Naive B cell (primary cell): ENCODE measurements at regions not wholly inside any gene's neighbourhood (a gene's known extent, or its start where the extent isn't known, plus 50 kb on each side); places are given as distances from the start of the nearest gene placed in this dataset.
A peak's percentile ranks its signal among the peaks of the same experiment; 100 is the strongest.

Source experiments
- ATAC-seq, 2 donors: fragments of 150-1000 bp; cut with Tn5 transposase; 2 replicates each; pipeline ENCODE4 v1.10.0; 2021; ENCODE audit warnings: low read depth in 2 of 2, mild to moderate bottlenecking in 2 of 2, moderate library complexity in 2 of 2
- DNase-seq: peaks from one replicate; pipeline ENCODE4 v3.0.0; 2022
- H3K27ac Mint-ChIP-seq, 6 donors: one replicate each; pipeline ENCODE4 v1.8.0; 2020 to 2022; ENCODE audit warnings: mild to moderate bottlenecking in 6 of 6, mixed read lengths in 6 of 6, moderate library complexity in 5 of 6, inconsistent platforms in 2 of 6
- H3K27me3 Mint-ChIP-seq, 3 donors: one replicate each; pipeline ENCODE4 v1.8.0; 2021 to 2022; ENCODE audit warnings: mixed read lengths in 3 of 3, mild to moderate bottlenecking in 1 of 3
- H3K36me3 Mint-ChIP-seq, 2 donors: one replicate each; pipeline ENCODE4 v1.8.0; 2020 to 2022; ENCODE audit warnings: mixed read lengths in 2 of 2, inconsistent platforms in 1 of 2, mild to moderate bottlenecking in 1 of 2
- H3K4me1 Mint-ChIP-seq, 3 donors: one replicate each; pipeline ENCODE4 v1.8.0; 2020 to 2022; ENCODE audit warnings: mixed read lengths in 3 of 3, inconsistent platforms in 1 of 3, mild to moderate bottlenecking in 1 of 3, moderate library complexity in 1 of 3
- H3K4me3 Mint-ChIP-seq, 8 donors: one replicate each; pipeline ENCODE4 v1.8.0; 2020 to 2022; ENCODE audit warnings: mild to moderate bottlenecking in 8 of 8, mixed read lengths in 8 of 8, moderate library complexity in 8 of 8, inconsistent platforms in 2 of 8
- H3K9me3 Mint-ChIP-seq, 7 donors: one replicate each; pipeline ENCODE4 v1.8.0; 2020 to 2022; ENCODE audit warnings: mixed read lengths in 7 of 7, mild to moderate bottlenecking in 5 of 7, inconsistent platforms in 2 of 7, moderate library complexity in 1 of 7

GRCh38 chr16:11422381-11423314, 77.4 kb downstream of the RMI2 start:
- H3K27ac Mint-ChIP-seq: peak overlapping the region in 1 of 6 donors; percentile 51
- no peaks in the 10 kb centered on the region for H3K27me3 Mint-ChIP-seq
- peaks cover 0 to 4% (median 0%) of the 10 kb centered on the region in 7 donors for H3K9me3 Mint-ChIP-seq
- no peaks in the 10 kb centered on the region for H3K36me3 Mint-ChIP-seq
- DNase-seq: no peak
- H3K4me1 Mint-ChIP-seq: peaks cover 4 to 13% (median 12%) of the 10 kb centered on the region in 3 donors
- ATAC-seq: no peak
- H3K4me3 Mint-ChIP-seq: peak overlapping the region in 1 of 8 donors; percentile 73

DNA sequence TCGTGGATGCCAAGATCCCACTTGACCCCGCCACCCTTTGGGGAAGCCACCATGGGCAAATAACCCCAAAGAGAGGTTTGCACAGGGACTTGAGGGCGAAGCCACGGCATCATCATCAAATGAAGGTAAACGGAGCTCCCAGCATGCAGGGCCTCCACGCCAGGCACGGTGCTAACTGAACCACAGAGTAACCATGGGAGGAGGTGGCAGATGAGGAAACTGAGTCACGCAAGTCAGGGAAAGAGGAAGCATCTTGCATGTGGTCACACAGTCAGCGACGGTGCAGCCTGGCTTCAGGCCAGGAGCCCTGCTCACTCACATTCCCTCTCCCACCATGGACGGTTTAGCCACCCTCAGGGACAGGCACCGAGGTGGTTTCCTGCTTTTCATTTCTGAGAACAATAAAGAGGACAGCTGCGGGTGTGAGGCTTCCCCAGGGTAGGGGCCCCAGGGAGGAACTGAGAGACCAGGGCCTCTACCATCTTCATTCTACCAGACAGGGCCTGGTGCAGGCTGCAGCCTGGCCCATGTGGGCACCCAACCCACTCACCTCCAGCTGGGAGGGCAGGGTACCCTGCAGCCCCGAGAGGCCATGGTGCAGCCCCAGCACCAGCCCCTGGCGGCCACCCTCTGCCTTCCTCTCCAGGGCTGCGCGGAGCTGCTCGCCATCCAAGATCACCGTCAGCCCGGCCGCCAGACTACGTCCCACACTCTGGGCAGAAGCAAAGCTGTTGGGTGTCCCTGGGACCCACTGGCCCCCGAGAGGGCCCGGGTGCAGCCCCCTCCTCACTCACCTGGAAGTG, 78.3 kb downstream of the RMI2 start:
- no peaks in the 10 kb centered on the region for H3K27me3 Mint-ChIP-seq
- ATAC-seq: peak in 1 of 2 donors; percentile 39
- peak overlapping the region in 2 of 8 donors; percentile 39 to 73 for H3K4me3 Mint-ChIP-seq
- H3K4me1 Mint-ChIP-seq: peaks cover 4 to 13% (median 12%) of the 10 kb centered on the region in 3 donors
- H3K36me3 Mint-ChIP-seq: no peaks in the 10 kb centered on the region
- peak overlapping the region in 2 of 6 donors; percentile 51 to 64 for H3K27ac Mint-ChIP-seq
- no peak for DNase-seq
- H3K9me3 Mint-ChIP-seq: peaks cover 0 to 4% (median 0%) of the 10 kb centered on the region in 7 donors

- H3K27me3 Mint-ChIP-seq: no peaks in the 10 kb centered on the region
- H3K4me1 Mint-ChIP-seq: peaks cover 4 to 13% (median 12%) of the 10 kb centered on the region in 3 donors
- no peaks in the 10 kb centered on the region for H3K36me3 Mint-ChIP-seq
- H3K27ac Mint-ChIP-seq: no peak overlapping the region
- peaks cover 0 to 4% (median 0%) of the 10 kb centered on the region in 7 donors for H3K9me3 Mint-ChIP-seq
- DNase-seq (no peak), ATAC-seq (no peak)
- H3K4me3 Mint-ChIP-seq: no peak overlapping the region
Observed at GRCh38 chr16:11424118-11424460, 78.8 kb downstream of the RMI2 start.

DNA sequence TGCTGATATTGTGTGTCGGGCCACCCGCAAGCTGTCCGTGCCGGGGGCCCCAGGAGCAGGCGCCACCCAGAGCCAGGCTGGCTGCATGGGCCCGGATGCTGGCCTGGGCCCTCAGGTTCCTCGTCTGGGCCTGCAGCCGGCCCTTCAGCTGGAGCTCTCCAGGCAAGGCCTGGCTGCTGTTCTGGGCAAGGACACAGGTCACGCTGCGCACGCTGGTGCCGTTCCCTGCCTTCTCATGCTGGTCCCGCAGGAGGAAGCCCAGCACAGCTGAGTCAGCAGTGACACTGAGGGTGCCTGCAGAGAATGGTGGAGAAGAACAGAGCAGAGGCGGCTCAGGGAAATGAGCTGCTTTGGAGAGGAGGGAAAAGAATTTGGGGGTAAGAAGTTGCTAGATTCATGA, 79.9 kb downstream of the RMI2 start:
- DNase-seq (no peak), ATAC-seq (no peak)
- no peaks in the 10 kb centered on the region for H3K36me3 Mint-ChIP-seq
- peaks cover 4 to 13% (median 12%) of the 10 kb centered on the region in 3 donors for H3K4me1 Mint-ChIP-seq
- H3K27me3 Mint-ChIP-seq: no peaks in the 10 kb centered on the region
- H3K9me3 Mint-ChIP-seq: peaks cover 0 to 4% (median 0%) of the 10 kb centered on the region in 7 donors
- no peak overlapping the region for H3K4me3 Mint-ChIP-seq
- H3K27ac Mint-ChIP-seq: no peak overlapping the region

DNA sequence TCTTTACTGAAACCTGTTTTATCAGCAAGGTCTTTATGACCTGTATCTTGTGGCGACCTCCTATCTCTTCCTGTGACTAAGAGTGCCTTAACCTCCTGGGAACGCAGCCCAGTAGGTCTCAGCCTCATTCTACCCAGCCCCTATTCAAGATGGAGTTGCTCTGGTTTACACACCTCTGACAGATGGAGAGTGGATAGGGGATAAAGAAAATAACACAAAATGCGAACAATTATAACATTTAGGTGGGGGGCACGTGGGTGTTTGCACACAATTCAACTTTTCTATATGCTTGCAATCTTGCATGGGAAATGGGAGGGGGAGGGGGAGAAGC, 83.3 kb downstream of the RMI2 start:
- peaks cover 0 to 9% of the 10 kb centered on the region in 2 donors for H3K36me3 Mint-ChIP-seq
- DNase-seq (no peak), ATAC-seq (no peak)
- H3K4me1 Mint-ChIP-seq: peaks cover 0 to 6% (median 3%) of the 10 kb centered on the region in 3 donors
- H3K27ac Mint-ChIP-seq: no peak overlapping the region
- H3K27me3 Mint-ChIP-seq: no peaks in the 10 kb centered on the region
- H3K4me3 Mint-ChIP-seq: no peak overlapping the region
- H3K9me3 Mint-ChIP-seq: peaks cover 0 to 18% (median 7%) of the 10 kb centered on the region in 7 donors

DNA sequence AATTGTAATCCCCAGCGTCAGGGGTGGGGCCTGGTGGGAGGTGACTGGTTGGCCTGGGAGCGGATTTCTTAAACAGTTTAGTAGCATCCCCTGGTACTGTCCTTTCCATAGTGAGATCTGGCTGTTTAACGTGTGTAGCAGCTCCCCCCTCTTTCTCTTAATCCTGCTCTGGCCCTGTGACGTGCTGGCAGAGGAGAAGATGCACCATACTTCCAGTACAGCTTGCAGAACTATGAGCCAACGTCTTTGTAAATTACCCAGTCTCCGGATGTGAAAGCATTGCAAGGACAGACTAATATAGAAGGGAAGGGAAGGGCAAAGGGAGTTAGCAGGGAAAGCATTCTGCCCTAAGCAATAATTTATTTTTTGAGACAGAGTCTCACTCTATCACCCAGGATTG, 83.9 kb downstream of the RMI2 start:
- Mint-ChIP-seq H3K4me1 (peaks cover 0 to 3% (median under 1%) of the 10 kb centered on the region in 3 donors), H3K4me3 (no peak overlapping the region), H3K27ac (no peak overlapping the region), H3K27me3 (no peaks in the 10 kb centered on the region), H3K9me3 (peaks cover 0 to 18% (median 7%) of the 10 kb centered on the region in 7 donors), H3K36me3 (peaks cover 0 to 9% of the 10 kb centered on the region in 2 donors)
- no peak for DNase-seq
- ATAC-seq: no peak

GRCh38 chr16:11429823-11430222, 84.6 kb downstream of the RMI2 start:
- H3K27me3 Mint-ChIP-seq: no peaks in the 10 kb centered on the region
- peaks cover 0 to 9% of the 10 kb centered on the region in 2 donors for H3K36me3 Mint-ChIP-seq
- no peak overlapping the region for H3K27ac Mint-ChIP-seq
- no peak for ATAC-seq
- no peak overlapping the region for H3K4me3 Mint-ChIP-seq
- H3K4me1 Mint-ChIP-seq: peaks cover 0 to 3% (median 0%) of the 10 kb centered on the region in 3 donors
- H3K9me3 Mint-ChIP-seq: peaks cover 0 to 18% (median 7%) of the 10 kb centered on the region in 7 donors
- DNase-seq: no peak

GRCh38 chr16:11430601-11431317, 85.5 kb downstream of the RMI2 start:
- H3K36me3 Mint-ChIP-seq: peaks cover 0 to 9% of the 10 kb centered on the region in 2 donors
- DNase-seq: no peak
- no peak for ATAC-seq
- H3K9me3 Mint-ChIP-seq: peaks cover 0 to 18% (median 7%) of the 10 kb centered on the region in 7 donors
- H3K4me3 Mint-ChIP-seq: no peak overlapping the region
- no peak overlapping the region for H3K27ac Mint-ChIP-seq
- peaks cover 0 to 3% (median 0%) of the 10 kb centered on the region in 3 donors for H3K4me1 Mint-ChIP-seq
- peaks cover 0 to 3% (median 0%) of the 10 kb centered on the region in 3 donors for H3K27me3 Mint-ChIP-seq

DNA sequence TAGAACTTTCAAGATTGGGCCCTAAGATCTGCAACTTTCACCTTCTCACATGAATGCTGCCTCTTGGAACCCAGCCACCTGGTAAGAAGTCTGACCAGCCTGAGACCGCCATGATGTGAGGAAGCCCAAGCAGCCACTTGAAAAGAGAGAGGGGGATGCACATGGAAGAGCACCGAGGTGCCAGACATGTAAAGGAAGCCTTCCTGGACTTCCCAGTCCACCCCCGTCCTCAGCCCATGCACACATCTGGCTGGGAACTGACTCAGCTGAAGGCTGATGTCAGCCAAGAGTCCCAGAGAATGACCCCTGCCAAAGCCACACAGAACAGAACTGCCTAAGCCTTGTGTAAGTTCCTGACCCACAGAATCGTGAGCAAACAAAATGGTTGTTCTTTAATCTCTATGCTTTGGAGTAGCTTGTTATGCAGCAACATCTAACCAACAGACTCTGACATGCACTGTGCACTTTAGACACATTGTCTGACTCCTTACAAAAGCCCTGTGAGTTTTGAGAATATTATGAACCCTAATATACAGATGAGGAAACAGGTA, 86.7 kb downstream of the RMI2 start:
- peaks cover 0 to 9% of the 10 kb centered on the region in 2 donors for H3K36me3 Mint-ChIP-seq
- ATAC-seq: no peak
- peaks cover 0 to 3% (median 0%) of the 10 kb centered on the region in 3 donors for H3K4me1 Mint-ChIP-seq
- H3K4me3 Mint-ChIP-seq: no peak overlapping the region
- peak overlapping the region in 2 of 6 donors; percentile 23 to 29 for H3K27ac Mint-ChIP-seq
- DNase-seq: no peak
- H3K27me3 Mint-ChIP-seq: peaks cover 3 to 5% (median 4%) of the 10 kb centered on the region in 3 donors
- H3K9me3 Mint-ChIP-seq: peaks cover 0 to 18% (median 7%) of the 10 kb centered on the region in 7 donors

DNA sequence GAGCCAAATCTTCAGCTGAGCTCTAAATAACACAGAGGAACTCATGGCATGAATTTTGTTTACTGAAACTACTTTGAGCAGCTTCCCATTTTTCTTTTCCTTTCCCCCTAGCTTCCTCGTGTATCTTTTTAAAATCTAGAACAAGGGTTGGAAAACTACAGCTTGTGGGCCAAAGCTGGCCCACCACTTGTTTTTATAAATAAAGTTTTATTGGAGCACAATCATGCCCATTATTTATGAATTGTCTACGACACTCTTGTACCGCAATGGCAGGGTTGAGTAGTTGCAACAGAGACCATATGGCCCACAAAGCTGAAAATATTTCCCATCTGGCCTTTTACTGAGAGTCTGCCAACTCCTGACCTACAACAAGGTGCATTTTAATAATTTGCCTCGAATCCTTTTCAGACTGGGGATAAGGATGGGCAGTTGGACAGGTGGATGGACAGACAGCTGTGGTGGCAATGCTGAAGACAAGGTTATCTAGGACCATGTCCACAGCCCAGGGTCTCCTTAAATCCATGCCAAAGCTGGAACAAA, 87.7 kb downstream of the RMI2 start:
- Mint-ChIP-seq H3K36me3 (peaks cover 0 to 9% of the 10 kb centered on the region in 2 donors), H3K27me3 (peaks cover 4 to 6% (median 5%) of the 10 kb centered on the region in 3 donors), H3K4me3 (peak overlapping the region in 1 of 8 donors; percentile 29), H3K9me3 (peaks cover 0 to 18% (median 7%) of the 10 kb centered on the region in 7 donors), H3K27ac (no peak overlapping the region), H3K4me1 (peaks cover 0 to 3% (median 0%) of the 10 kb centered on the region in 3 donors)
- ATAC-seq: no peak
- no peak for DNase-seq

DNA sequence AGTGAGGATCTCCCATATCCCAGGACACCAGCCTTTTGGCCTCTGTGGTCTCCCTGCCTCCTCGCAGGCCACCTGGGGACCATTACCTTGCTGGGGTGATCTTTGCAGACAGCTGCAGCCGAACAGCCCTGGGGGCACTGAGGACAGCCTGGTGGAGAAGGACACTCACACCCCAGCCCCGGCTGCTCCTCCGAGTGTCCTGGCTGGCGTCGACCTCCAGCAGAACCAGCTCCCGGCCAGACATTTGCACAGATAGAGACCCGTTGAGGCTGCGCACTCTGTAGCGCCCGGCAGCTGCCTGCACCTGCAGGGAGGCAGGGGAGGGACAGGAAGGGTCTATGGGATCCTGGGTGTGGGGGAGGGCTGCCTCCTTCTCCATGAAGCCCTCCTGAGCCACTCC, 90.3 kb downstream of the RMI2 start:
- Mint-ChIP-seq H3K27me3 (peaks cover 4 to 6% (median 5%) of the 10 kb centered on the region in 3 donors), H3K4me3 (no peak overlapping the region), H3K27ac (peak overlapping the region in 1 of 6 donors; percentile 44), H3K4me1 (peaks cover 0 to 3% (median 0%) of the 10 kb centered on the region in 3 donors), H3K36me3 (peaks cover 0 to 16% of the 10 kb centered on the region in 2 donors), H3K9me3 (peaks cover 2 to 23% (median 15%) of the 10 kb centered on the region in 7 donors)
- ATAC-seq (no peak), DNase-seq (no peak)

DNA sequence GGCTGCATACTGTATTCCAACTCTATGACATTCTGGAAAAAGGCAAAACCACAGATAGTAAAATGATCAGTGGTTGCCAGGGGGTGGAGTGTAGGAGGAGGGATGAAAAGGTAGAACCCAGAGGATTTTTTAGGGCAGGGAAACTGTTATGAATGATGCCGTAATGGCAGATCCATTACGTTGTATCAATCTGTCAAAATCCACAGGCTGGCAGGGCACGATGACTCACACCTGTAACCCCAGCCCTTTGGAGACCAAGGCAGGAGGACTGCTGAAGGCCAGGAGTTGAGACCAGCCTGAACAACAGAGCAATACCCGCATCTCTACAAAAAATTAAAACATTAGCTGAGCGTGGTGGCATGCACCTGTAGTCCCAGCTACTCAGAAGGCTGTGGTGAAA, 91.8 kb downstream of the RMI2 start:
- H3K4me1 Mint-ChIP-seq: peaks cover 0 to 3% (median 0%) of the 10 kb centered on the region in 3 donors
- H3K36me3 Mint-ChIP-seq: peaks cover 4 to 24% of the 10 kb centered on the region in 2 donors
- H3K9me3 Mint-ChIP-seq: peaks cover 9 to 28% (median 19%) of the 10 kb centered on the region in 7 donors
- peaks cover 4 to 6% (median 5%) of the 10 kb centered on the region in 3 donors for H3K27me3 Mint-ChIP-seq
- no peak for DNase-seq
- H3K4me3 Mint-ChIP-seq: no peak overlapping the region
- H3K27ac Mint-ChIP-seq: no peak overlapping the region
- no peak for ATAC-seq
